GM12872 (cell line): ENCODE measurements at regions not wholly inside any gene's neighbourhood (a gene's known extent, or its start where the extent isn't known, plus 50 kb on each side); places are given as distances from the start of the nearest gene placed in this dataset.
A peak's percentile ranks its signal among the peaks of the same experiment; 100 is the strongest.

Experiments
- CTCF ChIP-seq: IDR thresholded peaks from 3 replicates; pipeline ENCODE4 v1.5.1; 2011; ENCODE audit warnings: low read depth, mild to moderate bottlenecking, low read length, moderate library complexity; ENCODE audit not compliant: insufficient read depth

- no peak for TF ChIP-seq CTCF
These were observed 633.5 kb downstream of the KCNJ3 start for GRCh38 chr2:155332016-155332415.

- TF ChIP-seq CTCF = no peak
These were observed 621.7 kb downstream of the KCNJ3 start for GRCh38 chr2:155320236-155320635.

- TF ChIP-seq CTCF = no peak
These were observed 620.2 kb downstream of the KCNJ3 start for GRCh38 chr2:155318710-155319109.

- no peak for TF ChIP-seq CTCF
These were observed 617.3 kb downstream of the KCNJ3 start for GRCh38 chr2:155315768-155316167.

GRCh38 chr2:155310589-155310988 is 612.1 kb downstream of the KCNJ3 start:
- TF ChIP-seq CTCF = 0 out of 3 replicates have a peak, but pooled peaks have one; percentile 14

GRCh38 chr2:155309483-155309882 is 611.0 kb downstream of the KCNJ3 start:
- TF ChIP-seq CTCF = no peak

GRCh38 chr2:155308367-155309009 is 610.0 kb downstream of the KCNJ3 start:
- TF ChIP-seq CTCF = no peak
